Liver (tissue), 8 donors: ENCODE measurements at regions not wholly inside any gene's neighbourhood (a gene's known extent, or its start where the extent isn't known, plus 50 kb on each side); places are given as distances from the start of the nearest gene placed in this dataset.

Experiments
- DNase-seq: peaks from one replicate; pipeline ENCODE4 v3.0.0-alpha.2; 2017; ENCODE audit warnings: low spot score
- H3K27ac ChIP-seq, 2 donors: one replicate each; pipeline ENCODE4 v1.7.0; 2013; ENCODE audit warnings: inconsistent platforms in 2 of 2, low read length in 2 of 2, control low read depth in 1 of 2, low read depth in 1 of 2, mild to moderate bottlenecking in 1 of 2
- H3K27me3 ChIP-seq, 4 donors: one replicate each; pipeline versions ENCODE4 v1.6.1 to v1.7.0; 2013; ENCODE audit warnings: low read length in 3 of 4, inconsistent platforms in 1 of 4, mild to moderate bottlenecking in 1 of 4, moderate library complexity in 1 of 4; ENCODE audit not compliant: control insufficient read depth in 4 of 4, insufficient read depth in 4 of 4
- H3K36me3 ChIP-seq, 4 donors: one replicate each; pipeline versions ENCODE4 v1.6.1 to v1.7.0; 2013; ENCODE audit warnings: low read length in 3 of 4, mild to moderate bottlenecking in 3 of 4, low read depth in 1 of 4, moderate library complexity in 1 of 4; ENCODE audit not compliant: control insufficient read depth in 4 of 4, insufficient read depth in 3 of 4
- H3K4me1 ChIP-seq, 4 donors: one replicate each; pipeline versions ENCODE4 v1.6.1 to v1.7.0; 2013; ENCODE audit warnings: low read length in 3 of 4, mild to moderate bottlenecking in 3 of 4, moderate library complexity in 1 of 4; ENCODE audit not compliant: control insufficient read depth in 4 of 4, insufficient read depth in 4 of 4
- H3K4me3 ChIP-seq, 3 donors: one replicate each; pipeline versions ENCODE4 v1.6.1 to v1.7.0; 2013; ENCODE audit warnings: low read length in 3 of 3, control low read depth in 1 of 3, low read depth in 1 of 3, mild to moderate bottlenecking in 1 of 3
- H3K9ac ChIP-seq, 2 donors: one replicate each; pipeline ENCODE4 v1.7.0; 2013; ENCODE audit warnings: low read length in 2 of 2, mild to moderate bottlenecking in 2 of 2, moderate library complexity in 2 of 2, control low read depth in 1 of 2, low read depth in 1 of 2
- H3K9me3 ChIP-seq, 4 donors: one replicate each; pipeline versions ENCODE4 v1.6.1 to v1.7.0; 2013; ENCODE audit warnings: low read length in 3 of 4; ENCODE audit not compliant: control insufficient read depth in 4 of 4
- ATF3 ChIP-seq: IDR thresholded peaks from 2 replicates; pipeline ENCODE4 v1.6.1; 2016; ENCODE audit warnings: antibody characterized with exemption
- CTCF ChIP-seq: fragments of 150-350 bp; IDR thresholded peaks from 2 replicates; pipeline ENCODE4 v1.5.1; 2017; ENCODE audit warnings: improper control_type of control experiment, low read depth, low read length; ENCODE audit not compliant: missing input control
- EGR1 ChIP-seq, 2 donors: IDR thresholded peaks; 2 replicates each; pipeline ENCODE4 v1.6.1; 2016 to 2018; ENCODE audit warnings: antibody characterized with exemption in 2 of 2, low read depth in 2 of 2
- FOXA1 ChIP-seq: IDR thresholded peaks from 2 replicates; pipeline ENCODE4 v1.6.1; 2016; ENCODE audit warnings: antibody characterized with exemption
- FOXA2 ChIP-seq: IDR thresholded peaks from 2 replicates; pipeline ENCODE4 v1.6.1; 2016; ENCODE audit warnings: antibody characterized with exemption
- GABPA ChIP-seq, 2 donors: IDR thresholded peaks in 1 of 2; conservative IDR thresholded peaks in 1 of 2; 2 replicates each; pipeline ENCODE4 v1.6.1; 2016; ENCODE audit warnings: antibody characterized with exemption in 2 of 2, mild to moderate bottlenecking in 1 of 2, moderate library complexity in 1 of 2
- HNF4A ChIP-seq, 2 donors: conservative IDR thresholded peaks; 2 replicates each; pipeline ENCODE4 v1.6.1; 2016; ENCODE audit warnings: antibody characterized with exemption in 2 of 2, mild to moderate bottlenecking in 2 of 2
- JUND ChIP-seq, 2 donors: IDR thresholded peaks; 2 replicates each; pipeline ENCODE4 v1.6.1; 2016; ENCODE audit warnings: antibody characterized with exemption in 2 of 2
- MAX ChIP-seq: IDR thresholded peaks from 2 replicates; pipeline ENCODE4 v1.6.1; 2016; ENCODE audit warnings: antibody characterized with exemption
- NR2F2 ChIP-seq: IDR thresholded peaks from 2 replicates; pipeline ENCODE4 v1.6.1; 2016; ENCODE audit warnings: antibody characterized with exemption
- RAD21 ChIP-seq, 2 donors: IDR thresholded peaks; 2 replicates each; pipeline ENCODE4 v1.6.1; 2016; ENCODE audit warnings: antibody characterized with exemption in 2 of 2, mild to moderate bottlenecking in 2 of 2
- REST ChIP-seq: IDR thresholded peaks from 2 replicates; pipeline ENCODE4 v1.6.1; 2016; ENCODE audit warnings: antibody characterized with exemption, mild to moderate bottlenecking
- RXRA ChIP-seq, 2 donors: IDR thresholded peaks; 2 replicates each; pipeline ENCODE4 v1.6.1; 2017 to 2018; ENCODE audit warnings: antibody characterized with exemption in 2 of 2, mild to moderate bottlenecking in 1 of 2
- SP1 ChIP-seq: IDR thresholded peaks from 2 replicates; pipeline ENCODE4 v1.6.1; 2018; ENCODE audit warnings: antibody characterized with exemption, mild to moderate bottlenecking
- TAF1 ChIP-seq: conservative IDR thresholded peaks from 2 replicates; pipeline ENCODE4 v1.6.1; 2016; ENCODE audit warnings: antibody characterized with exemption, mild to moderate bottlenecking
- YY1 ChIP-seq: IDR thresholded peaks from 2 replicates; pipeline ENCODE4 v1.6.1; 2016; ENCODE audit warnings: antibody characterized with exemption, mild to moderate bottlenecking
- ZBTB33 ChIP-seq: IDR thresholded peaks from 2 replicates; pipeline ENCODE4 v1.6.1; 2016; ENCODE audit warnings: antibody characterized with exemption
- WGBS: extraction: QIAGEN DNeasy Blood & Tissue Kit; methylation state at CpG from one replicate; pipeline ENCODE4 v1.1.7; 2013; 5-methylcytosine and 5-hydroxymethylcytosine counted together
- donor health status: healthy.
- donor health status: healthy.
- donor health status: healthy.
- donor health status: healthy.
- donor health status: healthy.

GRCh38 chr1:50278410-50278809, 144.8 kb downstream of the DMRTA2 start:
- no peak overlapping the region for H3K9ac ChIP-seq
- H3K9me3 ChIP-seq, result peaks cover 0 to 2% (median 0%) of the 10 kb centered on the region in 4 donors
- WGBS, result 52% methylated on average over 7 of the region's 7 CpGs
- H3K4me1 ChIP-seq, result no peaks in the 10 kb centered on the region
- no peaks in the 10 kb centered on the region for H3K27me3 ChIP-seq
- H3K4me3 ChIP-seq, result no peak overlapping the region
- TF ChIP-seq JUND (IDR thresholded peaks at IDR 0.05) (no peak), SP1 (no peak), YY1 (no peak), RXRA (IDR thresholded peaks at IDR 0.05) (no peak), NR2F2 (no peak), GABPA (IDR thresholded peaks at IDR 0.05 in 1 of 2, conservative IDR thresholded peaks at IDR 0.05 in 1 of 2) (no peak), TAF1 (no peak), ATF3 (no peak), FOXA2 (no peak), HNF4A (conservative IDR thresholded peaks at IDR 0.05) (no peak), ZBTB33 (no peak), FOXA1 (no peak)
- no peaks in the 10 kb centered on the region for H3K36me3 ChIP-seq
- no peak for DNase-seq
- H3K27ac ChIP-seq, result no peak overlapping the region

- Histone ChIP-seq H3K9ac (no peak overlapping the region), H3K9me3 (no peaks in the 10 kb centered on the region), H3K4me3 (no peak overlapping the region), H3K27ac (no peak overlapping the region), H3K36me3 (no peaks in the 10 kb centered on the region), H3K27me3 (no peaks in the 10 kb centered on the region), H3K4me1 (no peaks in the 10 kb centered on the region)
- DNase-seq, result no peak
- WGBS, result 18% methylated on average over 9 of the region's 9 CpGs
- TF ChIP-seq CTCF (no peak), NR2F2 (no peak), REST (no peak), GABPA (IDR thresholded peaks at IDR 0.05 in 1 of 2, conservative IDR thresholded peaks at IDR 0.05 in 1 of 2) (no peak), FOXA1 (no peak), EGR1 (IDR thresholded peaks at IDR 0.05; ENCODE audit: low read depth in 2 of 2) (no peak), SP1 (no peak), ZBTB33 (no peak), TAF1 (no peak), RXRA (IDR thresholded peaks at IDR 0.05) (no peak), RAD21 (IDR thresholded peaks at IDR 0.05) (no peak), MAX (no peak), FOXA2 (no peak), YY1 (no peak)
Measured at GRCh38 chr1:50275566-50275965, 147.7 kb downstream of the DMRTA2 start.
